Eye (tissue), 1 donor: ENCODE measurements at regions not wholly inside any gene's neighbourhood (a gene's known extent, or its start where the extent isn't known, plus 50 kb on each side); places are given as distances from the start of the nearest gene placed in this dataset.
"Not testable (repeated sequence)": the region's sequence is repeated elsewhere in the genome, so short reads cannot be mapped to it uniquely, and the experiment has no call there.

Experiments used
- DNase-seq: peaks from one replicate; pipeline ENCODE4 v3.0.0-alpha.2; 2015

GRCh38 chr1:10867914-10868598 is 71.6 kb upstream of the CASZ1 start:
- peak; percentile 82 for DNase-seq

GRCh38 chr1:10868599-10868965 is 72.1 kb upstream of the CASZ1 start:
- DNase-seq: no peak

DNA sequence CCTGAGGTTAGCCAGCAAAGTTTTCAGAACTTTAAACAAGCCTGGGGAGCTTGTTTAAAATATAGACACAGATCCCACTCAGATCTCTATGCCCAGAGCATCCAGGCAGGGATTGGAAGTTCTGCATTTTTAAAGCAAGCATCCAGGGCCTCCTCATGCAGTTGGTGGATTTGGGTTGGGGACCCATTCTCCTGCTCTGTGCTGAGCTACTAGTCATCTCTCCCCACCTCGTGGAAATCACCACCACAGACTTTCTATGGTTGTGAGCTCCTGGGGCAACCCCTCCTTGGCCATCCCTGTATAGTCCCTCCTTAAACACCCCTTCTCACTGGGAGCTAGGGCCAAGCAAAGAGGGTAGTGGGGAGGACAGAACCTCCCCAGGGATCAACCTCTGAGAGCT is 73.5 kb upstream of the CASZ1 start:
- no peak for DNase-seq

- no peak for DNase-seq
These were observed 74.1 kb upstream of the CASZ1 start for GRCh38 chr1:10870493-10871096.

DNA sequence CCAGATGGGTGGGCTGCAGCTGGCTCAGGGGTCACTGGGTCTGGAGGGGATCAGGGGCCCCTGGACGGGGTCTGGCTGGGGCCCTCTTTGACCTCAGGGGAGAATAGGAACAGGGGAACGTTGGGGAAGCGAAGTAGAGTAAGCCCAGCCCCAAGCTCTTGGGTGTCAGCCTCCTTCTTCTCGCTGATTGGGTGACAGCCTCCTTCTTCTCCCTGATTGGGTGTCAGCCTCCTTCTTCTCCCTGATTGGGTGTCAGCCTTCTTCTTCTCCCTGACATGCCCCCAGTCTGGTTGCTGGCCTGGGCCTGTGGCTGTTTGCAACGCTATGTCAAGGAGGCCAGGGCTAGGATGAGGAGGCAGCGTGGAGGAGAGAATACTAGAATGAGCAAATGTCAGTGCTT is 76.7 kb upstream of the CASZ1 start:
- no peak for DNase-seq

DNA sequence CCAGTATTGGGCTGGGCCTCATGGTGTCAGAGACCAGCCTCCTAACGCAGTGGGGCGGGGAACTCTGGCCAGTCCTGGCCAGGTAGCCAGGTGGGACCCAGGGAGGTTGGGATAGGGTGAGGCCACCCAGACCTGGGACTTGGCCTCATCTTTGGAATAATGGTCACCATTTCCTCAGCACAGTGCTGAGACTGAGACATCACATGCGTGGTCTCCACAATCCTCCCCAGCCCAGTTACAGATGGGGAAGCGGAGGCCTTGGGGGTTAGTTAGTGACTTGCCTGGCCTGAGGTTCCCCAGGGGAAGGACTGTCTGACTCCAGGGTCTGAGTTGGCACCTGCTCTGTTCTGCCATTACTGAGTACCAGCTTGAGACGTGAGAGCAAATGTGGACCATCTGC is 77.9 kb upstream of the CASZ1 start:
- DNase-seq: no peak

- peak; percentile 30 for DNase-seq
These were observed 81.4 kb upstream of the CASZ1 start for GRCh38 chr1:10877894-10878293.

DNA sequence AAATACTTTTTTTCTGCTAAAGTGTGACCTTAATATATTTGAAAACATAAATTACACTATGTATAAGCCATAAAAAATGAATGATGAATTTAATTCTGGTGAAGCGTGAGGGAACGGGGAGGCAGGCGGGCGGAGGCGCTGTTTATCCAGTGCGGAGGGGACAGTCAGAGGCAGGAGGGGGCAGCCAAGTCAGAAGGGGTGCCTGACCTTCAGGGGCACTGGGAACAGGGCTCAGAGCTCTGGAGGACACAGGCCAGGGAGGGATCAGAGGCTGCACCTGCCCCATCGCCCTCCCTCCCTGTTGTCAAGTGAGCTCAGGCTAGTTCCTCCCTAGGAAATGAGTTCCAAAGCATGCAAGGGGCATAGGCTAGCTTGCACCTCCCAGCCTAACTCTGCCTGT is 82.0 kb upstream of the CASZ1 start:
- DNase-seq: no peak

DNA sequence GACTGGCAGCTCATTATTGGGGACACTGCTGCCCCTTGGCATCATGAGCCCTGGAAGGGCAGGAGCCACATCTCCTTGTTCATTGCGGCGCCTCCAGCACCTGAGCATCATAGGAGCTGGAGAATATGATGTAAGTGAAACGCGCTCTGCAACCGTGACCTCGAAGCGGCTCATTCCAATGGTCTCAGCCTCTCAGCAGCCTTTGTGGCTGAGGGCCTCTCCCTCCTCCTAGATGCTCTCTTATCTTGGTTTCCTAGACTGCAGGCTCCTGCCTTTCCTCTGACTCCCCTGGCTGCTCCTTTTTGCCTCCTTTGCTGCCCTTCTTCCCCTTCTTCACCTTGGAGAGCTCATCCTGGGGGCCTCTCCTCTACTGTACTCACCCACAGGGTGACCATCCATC is 83.6 kb upstream of the CASZ1 start:
- no peak for DNase-seq

DNA sequence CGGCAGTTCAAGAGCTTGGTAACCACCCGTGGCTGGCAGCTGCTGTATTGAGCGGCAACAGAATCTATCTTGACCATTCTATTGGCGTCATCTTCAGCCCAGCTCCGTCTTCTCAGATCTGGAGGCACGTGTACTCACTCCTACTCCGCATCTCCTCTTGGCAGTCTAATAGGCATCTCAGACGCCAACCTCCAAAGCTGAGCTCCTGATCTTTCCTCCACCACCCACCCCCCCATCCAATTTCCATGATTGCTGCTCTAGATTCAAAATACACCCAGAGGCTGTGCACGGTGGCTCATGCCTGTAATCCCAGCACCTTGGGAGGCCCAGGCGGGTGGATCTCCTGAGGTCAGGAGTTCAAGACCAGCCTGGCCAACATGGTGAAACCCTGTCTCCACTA is 84.6 kb upstream of the CASZ1 start:
- DNase-seq: no peak

DNA sequence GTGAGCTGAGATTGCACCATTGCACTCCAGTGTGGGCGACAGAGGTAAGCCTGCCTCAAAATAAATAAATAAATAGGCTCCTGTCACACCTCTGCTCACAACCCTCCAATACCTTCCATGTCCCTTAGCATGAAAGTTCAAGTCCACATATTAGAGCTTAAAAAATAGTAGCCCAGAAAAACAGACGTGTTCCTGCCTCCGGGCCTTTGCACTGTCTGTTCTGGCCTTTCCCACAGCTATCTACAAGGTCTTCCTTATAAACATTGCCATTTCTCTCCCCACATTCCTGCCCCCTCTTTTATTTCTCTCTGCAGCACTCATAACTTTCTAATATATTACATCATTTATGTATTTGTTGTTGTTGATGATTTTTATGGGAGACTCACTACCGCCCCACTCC is 85.6 kb upstream of the CASZ1 start:
- DNase-seq: no peak

DNA sequence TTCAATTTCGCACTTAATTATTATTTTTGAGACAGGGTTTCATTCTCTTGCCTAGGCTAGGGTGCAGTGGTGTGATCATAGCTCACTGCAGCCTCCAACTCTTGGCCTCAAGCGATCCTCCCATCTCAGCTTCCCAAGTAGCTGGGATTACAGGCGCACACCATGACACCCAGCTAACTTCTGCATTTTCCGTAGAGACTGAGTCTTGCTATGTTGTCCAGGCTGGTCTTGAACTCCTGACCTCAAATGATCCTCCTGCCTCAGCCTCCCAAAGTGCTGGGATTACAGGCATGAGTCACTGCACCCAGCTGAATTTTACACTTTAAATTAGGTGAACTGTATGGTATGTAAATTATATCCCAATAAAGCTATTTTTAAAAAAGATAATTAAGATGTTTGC is 90.6 kb upstream of the CASZ1 start:
- not testable (repeated sequence) for DNase-seq

DNA sequence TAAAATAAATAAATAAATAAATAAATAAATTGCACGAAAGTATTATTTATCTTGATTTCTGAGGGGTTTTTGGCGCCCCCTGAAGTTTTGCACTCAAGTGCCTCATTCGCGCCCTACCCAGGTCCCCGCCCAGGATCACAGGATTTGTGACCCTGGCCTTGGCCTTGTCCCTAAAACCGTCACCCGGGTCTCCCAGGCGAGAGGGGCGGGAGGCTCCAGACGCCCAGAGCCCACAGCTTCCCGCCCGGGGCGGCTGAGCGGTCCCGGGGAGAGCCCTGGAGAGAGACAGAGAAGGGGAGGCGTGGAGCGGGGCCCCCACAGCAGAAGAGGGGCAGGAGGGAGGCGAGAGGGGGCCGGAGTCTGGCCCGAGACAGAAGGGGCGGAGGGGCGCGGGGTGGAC is 91.8 kb upstream of the CASZ1 start:
- peak; percentile 79 for DNase-seq

DNA sequence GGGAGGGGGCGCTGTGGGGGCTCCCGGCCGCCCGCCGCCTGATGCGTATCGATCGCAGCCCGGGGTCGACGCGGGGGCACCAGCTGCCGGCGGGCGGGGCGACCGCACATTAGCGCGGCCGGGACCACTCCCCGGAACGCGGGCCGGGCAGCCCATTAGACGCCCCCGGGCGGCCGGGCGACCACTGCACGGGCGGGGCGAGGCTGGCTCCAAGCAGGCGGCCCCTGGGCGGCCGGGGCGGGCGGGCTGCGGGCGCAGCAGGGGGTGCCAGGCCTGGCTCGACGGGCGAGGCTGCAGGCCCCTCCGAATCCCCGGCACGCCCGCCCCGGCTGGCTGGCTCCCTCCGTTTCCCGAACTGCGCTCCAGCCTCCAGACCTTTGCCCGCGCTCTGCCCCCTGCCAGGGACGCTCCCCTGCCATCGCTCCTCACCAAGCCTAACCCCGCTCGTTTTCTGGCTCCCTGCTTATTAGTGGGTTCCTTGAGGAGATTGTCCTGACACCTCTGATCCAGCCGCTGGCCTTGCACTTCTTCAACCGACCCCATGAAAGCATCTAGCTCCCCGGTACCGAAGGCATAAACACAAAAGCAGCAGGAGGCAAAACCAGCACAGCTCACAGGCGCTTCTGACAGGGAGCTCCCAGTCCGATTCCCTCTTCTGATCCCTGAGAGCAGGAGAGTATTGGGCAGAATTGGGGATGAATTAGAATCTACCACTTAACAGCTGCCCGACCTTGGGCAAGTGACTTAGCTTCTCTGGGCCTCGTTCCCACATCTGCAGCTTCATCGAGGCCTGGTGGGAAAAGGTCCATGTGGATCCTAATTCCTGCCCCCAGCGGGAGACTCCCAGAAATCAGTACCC is 92.6 kb upstream of the CASZ1 start:
- DNase-seq: peak; percentile 77

DNA sequence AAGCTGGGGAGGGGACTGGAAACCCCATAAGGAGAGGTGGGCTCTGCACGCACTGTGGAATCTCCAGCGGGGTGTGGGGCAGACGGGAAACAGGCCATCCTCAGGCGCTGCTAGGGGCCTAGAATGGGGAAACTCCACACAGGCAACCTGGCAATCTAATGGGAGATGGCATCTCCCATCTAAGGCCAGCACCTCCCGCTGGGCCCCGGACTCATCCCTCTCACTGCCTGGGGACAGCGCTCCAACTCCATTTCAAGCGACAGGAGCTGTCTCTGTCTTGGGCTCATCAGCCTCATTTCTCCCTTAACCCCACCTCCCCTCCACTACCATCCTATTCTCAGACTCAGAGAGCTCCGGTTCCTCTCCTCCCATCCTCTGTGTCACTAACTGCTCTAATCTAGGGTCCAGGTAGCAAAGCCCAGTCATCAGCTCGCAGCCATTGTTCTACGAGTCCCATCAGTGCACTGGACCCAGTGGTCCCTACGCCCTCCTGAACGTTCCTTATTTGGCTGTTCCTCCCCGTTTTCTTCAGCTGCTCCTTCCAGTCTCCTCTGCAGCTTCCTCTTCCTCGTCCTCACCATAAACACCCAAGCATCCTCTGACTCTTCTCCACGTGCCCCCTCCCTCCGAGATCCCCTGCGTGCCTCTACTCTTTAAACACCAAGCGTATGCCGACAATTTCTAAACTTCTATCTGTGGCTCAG is 93.4 kb upstream of the CASZ1 start:
- DNase-seq: peak; percentile 71

DNA sequence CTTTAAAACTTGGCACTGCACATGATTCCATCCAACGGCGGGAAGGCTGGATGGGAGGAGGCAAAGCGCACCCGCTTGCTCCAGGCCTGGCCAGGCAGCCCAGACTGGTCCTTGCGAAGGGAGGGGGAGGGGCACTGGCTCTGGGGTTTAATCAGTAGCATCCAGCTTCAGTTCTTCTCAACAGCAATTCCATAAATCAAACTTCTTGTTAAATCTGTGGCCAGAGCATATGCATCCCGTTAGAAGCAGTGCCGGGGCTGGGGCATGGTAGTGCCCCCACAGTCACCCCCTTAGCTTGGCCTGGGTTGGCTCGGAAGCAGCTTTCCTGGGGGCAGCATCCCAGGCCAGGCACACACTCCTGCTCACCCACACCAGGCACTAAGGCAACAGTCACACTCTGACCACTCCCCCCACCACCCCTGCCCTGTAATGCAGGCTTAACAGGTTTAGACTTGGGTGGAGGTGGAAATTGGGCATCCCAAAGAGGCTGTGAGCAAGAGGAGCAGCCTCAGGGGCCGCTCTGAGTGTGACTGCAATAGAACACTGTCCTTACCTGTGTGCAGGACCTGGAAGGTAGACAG is 94.1 kb upstream of the CASZ1 start:
- no peak for DNase-seq

DNA sequence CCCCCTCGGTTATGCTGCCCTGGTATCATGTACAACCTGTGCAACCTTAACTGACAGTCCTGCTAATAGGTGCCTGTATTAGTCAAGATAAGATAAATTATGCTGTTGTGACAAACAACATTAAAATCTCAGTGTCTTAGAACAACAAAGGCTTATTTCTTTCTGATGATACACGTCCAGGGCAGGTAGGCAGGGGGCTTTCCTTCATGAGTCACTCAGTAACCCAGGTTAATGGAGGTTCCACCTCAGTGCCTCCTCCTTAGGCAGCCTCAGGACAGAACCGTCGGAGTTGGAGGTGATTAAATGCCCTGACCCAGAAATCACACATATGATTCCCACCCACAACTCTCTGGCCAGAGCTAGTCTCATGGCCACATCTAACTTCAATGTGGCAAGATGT is 94.6 kb upstream of the CASZ1 start:
- DNase-seq: no peak

DNA sequence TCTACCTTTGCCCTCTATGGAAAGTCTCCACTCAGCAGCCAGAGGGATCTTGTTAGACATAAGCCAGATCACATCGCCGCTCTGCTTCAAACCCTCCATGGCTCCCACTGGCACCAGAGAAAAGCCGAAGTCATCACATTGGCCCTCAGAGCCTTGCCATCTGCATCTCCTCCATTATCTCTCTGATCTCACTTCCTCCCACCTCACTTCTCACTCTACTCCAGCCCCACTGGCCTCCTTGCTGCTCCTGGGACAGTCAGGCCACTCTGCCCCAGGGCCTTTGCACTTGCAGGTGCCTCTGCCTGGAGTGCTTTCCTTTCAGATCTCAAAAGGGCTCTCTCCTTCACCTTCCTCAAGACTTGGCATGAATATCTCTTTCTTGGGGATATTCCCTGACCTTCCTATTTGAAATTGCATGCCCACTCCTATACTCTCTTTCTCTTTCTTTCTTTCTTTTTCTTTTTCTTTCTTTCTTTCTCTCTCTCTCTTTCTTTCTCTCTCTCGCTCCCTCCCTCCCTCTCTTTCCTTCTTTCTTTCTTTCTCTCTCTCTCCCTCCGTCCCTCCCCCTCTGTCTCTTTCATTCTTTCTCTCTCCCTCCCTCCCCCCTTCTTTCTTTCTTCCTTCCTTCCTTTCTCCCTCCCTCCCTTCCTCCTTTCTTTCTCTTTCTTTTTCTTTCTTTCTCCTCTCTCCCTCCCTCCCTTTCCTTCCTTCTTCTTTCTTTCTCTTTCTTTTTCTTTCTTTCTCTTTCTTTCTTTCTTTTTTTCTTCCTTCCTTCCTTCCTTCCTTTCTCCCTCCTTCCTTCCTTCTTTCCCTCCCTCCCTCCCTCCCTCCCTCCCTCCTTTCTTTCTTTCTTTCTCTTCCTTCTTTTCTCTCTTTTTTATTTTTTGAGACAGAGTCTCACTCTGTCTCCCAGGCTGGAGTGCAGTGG is 96.0 kb upstream of the CASZ1 start:
- no peak for DNase-seq

- DNase-seq: no peak
These were observed 99.2 kb upstream of the CASZ1 start for GRCh38 chr1:10895621-10896020.

DNA sequence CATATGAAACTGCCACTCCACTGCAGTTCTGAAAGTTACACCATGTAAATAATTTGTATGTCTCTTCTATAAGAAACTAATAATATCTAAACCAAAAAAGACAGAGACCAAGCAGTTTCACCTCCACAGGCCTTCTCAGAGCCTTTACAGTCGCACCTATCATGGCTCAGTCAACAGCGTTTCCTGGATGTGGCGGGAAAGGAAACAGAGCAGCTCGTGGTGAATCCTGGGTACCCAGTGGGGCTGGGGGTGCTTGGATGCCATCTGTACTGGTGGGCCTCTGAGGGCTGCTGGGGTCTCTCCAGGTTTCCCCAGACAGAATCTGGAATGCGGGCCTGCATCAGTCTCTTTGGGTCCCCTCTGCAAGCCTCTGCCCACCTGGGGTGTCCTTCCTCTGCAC is 100.2 kb upstream of the CASZ1 start:
- DNase-seq: no peak

DNA sequence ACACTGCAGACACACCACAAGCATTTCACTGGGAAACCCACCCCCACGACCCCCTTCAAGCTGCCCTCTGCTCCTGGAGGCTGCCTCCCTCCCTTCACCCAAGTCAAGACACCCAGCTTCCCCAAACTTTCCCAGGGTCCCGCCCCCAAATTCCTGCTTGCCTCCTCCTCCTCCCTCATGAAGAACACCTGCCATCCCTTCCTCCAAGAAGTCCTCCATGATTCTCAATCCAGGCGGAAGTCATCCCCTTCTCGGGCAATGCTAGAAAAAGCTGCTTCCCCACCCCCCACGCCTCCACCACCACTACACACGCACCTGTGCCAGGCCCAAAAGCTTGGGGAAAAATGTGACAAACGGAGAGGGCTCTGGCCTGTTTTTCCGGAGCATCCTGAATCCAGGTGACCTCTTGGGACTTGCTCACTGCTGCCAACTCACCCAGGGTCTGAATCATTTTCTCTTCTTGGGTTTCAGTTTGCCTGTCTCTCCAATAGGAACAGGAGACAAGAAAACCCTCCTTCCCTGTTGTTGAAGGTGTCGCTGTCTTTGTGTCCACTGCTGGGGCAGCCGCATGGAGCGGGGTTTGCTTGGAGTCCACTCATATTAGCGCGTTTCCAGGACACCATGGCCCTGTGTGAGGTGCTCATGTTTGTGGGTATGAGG is 101.0 kb upstream of the CASZ1 start:
- no peak for DNase-seq
